Peyer's patch (tissue), 4 donors: ENCODE measurements at regions not wholly inside any gene's neighbourhood (a gene's known extent, or its start where the extent isn't known, plus 50 kb on each side); places are given as distances from the start of the nearest gene placed in this dataset.

Experiments used
- DNase-seq, 3 donors: peaks; one replicate each; pipeline ENCODE4 v3.0.0-alpha.2; 2017 to 2019
- H3K27ac ChIP-seq, 4 donors: fragments of 200-600 bp; sonication (generic); one replicate each; pipeline ENCODE4 v1.5.1; 2016 to 2019
- H3K27me3 ChIP-seq, 2 donors: fragments of 200-600 bp; sonication (generic); one replicate each; pipeline ENCODE4 v1.5.1; 2019
- H3K36me3 ChIP-seq, 3 donors: fragments of 200-600 bp; sonication (generic); one replicate each; pipeline ENCODE4 v1.5.1; 2016 to 2019
- H3K4me1 ChIP-seq, 4 donors: fragments of 200-600 bp; sonication (generic); one replicate each; pipeline ENCODE4 v1.5.1; 2016 to 2019
- H3K4me3 ChIP-seq, 4 donors: fragments of 200-600 bp; sonication (generic); 1 replicate in 3 of 4; 2 replicates in 1 of 4; pipeline ENCODE4 v1.5.1; 2016 to 2019; ENCODE audit warnings: mild to moderate bottlenecking in 1 of 4
- H3K9me3 ChIP-seq, 4 donors: fragments of 200-600 bp; sonication (generic); one replicate each; pipeline ENCODE4 v1.5.1; 2016 to 2019; ENCODE audit warnings: mild to moderate bottlenecking in 1 of 4
- POLR2A ChIP-seq, 2 donors: fragments of 450-650 bp; IDR thresholded peaks; one replicate each; pipeline ENCODE4 v1.5.1; 2017; ENCODE audit warnings: antibody characterized with exemption in 2 of 2, mild to moderate bottlenecking in 2 of 2, moderate library complexity in 2 of 2
- TF ChIP-seq, protein P1 (sequence below), 6 experiments: fragments of 450-650 bp in 4 of 6; fragments of 200-600 bp in 2 of 6; sonication (generic) in 1 of 6; IDR thresholded peaks; one replicate each; pipeline ENCODE4 v1.5.1; 2017 to 2019; ENCODE audit warnings: antibody characterized with exemption in 6 of 6, mild to moderate bottlenecking in 3 of 6, moderate library complexity in 1 of 6

DNA sequence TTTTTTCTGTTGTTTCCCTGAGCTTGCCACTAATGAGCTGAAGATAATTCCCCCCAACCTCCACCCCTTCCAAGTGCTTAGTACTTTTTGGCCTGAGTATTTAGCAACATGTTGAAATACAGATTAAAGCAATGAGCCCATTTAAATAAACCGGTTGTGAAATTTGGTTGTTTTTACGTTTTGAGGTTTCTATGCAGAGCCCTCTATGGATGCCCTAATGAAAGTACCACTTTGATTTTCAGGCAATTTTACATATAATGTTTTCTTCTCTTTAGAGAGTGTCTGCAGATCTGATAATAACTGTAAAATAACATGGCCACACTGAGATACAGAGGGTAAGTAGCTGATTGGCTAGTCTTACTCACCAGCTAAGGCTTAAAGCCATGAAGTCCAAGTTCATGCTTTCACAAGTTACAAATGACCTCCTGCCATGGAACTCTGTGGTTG lies 139.4 kb upstream of the SLC7A14 start:
- Histone ChIP-seq H3K36me3 (no peaks in the 10 kb centered on the region), H3K27ac (no peak overlapping the region), H3K4me1 (peaks cover 0 to 13% (median 0%) of the 10 kb centered on the region in 4 donors), H3K9me3 (no peaks in the 10 kb centered on the region), H3K4me3 (no peak overlapping the region), H3K27me3 (no peaks in the 10 kb centered on the region)
- DNase-seq, result no peak
- TF ChIP-seq, protein P1, sequence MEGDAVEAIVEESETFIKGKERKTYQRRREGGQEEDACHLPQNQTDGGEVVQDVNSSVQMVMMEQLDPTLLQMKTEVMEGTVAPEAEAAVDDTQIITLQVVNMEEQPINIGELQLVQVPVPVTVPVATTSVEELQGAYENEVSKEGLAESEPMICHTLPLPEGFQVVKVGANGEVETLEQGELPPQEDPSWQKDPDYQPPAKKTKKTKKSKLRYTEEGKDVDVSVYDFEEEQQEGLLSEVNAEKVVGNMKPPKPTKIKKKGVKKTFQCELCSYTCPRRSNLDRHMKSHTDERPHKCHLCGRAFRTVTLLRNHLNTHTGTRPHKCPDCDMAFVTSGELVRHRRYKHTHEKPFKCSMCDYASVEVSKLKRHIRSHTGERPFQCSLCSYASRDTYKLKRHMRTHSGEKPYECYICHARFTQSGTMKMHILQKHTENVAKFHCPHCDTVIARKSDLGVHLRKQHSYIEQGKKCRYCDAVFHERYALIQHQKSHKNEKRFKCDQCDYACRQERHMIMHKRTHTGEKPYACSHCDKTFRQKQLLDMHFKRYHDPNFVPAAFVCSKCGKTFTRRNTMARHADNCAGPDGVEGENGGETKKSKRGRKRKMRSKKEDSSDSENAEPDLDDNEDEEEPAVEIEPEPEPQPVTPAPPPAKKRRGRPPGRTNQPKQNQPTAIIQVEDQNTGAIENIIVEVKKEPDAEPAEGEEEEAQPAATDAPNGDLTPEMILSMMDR (IDR thresholded peaks at IDR 0.05), result no peak
- TF ChIP-seq POLR2A (IDR thresholded peaks at IDR 0.05), result no peak

DNA sequence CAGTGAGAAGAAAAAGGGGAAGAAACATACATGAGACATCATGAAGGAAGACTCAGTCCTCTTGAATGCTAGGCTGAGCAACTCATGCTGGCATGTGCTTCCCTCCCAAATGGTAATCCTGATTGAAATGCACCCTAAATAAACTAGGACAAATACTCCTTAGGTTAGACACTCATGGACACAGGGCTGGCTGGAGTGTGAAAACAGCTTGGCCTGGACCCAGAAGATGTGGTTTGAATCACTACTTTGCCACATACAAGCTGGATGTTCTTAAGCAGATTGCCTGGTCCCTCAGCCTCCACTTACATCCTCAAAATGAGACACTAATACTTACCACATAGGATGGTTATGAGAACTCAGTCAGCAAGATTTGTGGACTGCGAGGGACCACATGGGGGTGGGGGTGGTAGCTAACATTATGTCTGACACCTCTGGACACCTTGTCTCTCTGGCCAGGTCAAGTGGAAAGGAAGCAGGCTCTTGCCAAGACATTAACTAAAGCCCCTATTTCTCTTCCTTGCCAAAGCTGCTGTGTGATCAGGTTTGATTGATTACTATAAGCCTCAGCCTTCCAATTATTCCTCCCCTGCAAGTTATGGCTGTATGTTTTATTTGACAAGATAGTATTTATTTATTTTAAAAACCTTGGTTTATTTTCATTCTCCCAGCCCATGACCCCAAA lies 138.9 kb upstream of the SLC7A14 start:
- Histone ChIP-seq H3K4me1 (peaks cover 0 to 13% (median 0%) of the 10 kb centered on the region in 4 donors), H3K4me3 (no peak overlapping the region), H3K27ac (peak overlapping the region in 1 of 4 donors; percentile 8), H3K9me3 (no peaks in the 10 kb centered on the region), H3K36me3 (no peaks in the 10 kb centered on the region), H3K27me3 (no peaks in the 10 kb centered on the region)
- TF ChIP-seq POLR2A (IDR thresholded peaks at IDR 0.05), result no peak
- TF ChIP-seq, protein P1 (IDR thresholded peaks at IDR 0.05), result no peak
- no peak for DNase-seq

DNA sequence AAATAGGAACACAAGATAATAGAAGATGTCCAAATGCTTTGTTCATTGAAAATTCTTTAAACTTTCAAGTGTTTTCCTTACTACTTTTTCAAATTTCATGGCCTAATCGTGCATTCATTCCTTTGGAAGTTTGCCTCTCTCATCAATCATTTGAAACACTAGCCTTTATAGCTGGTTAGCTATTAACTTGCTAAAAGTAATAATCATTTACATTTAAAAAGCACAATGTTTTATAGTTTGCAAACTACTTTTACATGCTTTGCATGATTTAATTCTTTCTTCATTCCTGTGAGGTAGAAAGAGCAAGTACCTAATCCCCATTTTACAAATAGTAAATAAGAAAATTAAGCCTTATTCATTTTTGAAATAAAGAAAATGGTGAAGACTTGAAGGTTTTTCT lies 137.4 kb upstream of the SLC7A14 start:
- H3K9me3 ChIP-seq, result peaks cover 0 to 4% (median 0%) of the 10 kb centered on the region in 4 donors
- no peak overlapping the region for H3K27ac ChIP-seq
- peaks cover 0 to 13% (median 0%) of the 10 kb centered on the region in 4 donors for H3K4me1 ChIP-seq
- H3K27me3 ChIP-seq, result no peaks in the 10 kb centered on the region
- no peak for TF ChIP-seq POLR2A (IDR thresholded peaks at IDR 0.05)
- TF ChIP-seq, protein P1 (IDR thresholded peaks at IDR 0.05), result no peak
- H3K36me3 ChIP-seq, result no peaks in the 10 kb centered on the region
- no peak for DNase-seq
- no peak overlapping the region for H3K4me3 ChIP-seq

DNA sequence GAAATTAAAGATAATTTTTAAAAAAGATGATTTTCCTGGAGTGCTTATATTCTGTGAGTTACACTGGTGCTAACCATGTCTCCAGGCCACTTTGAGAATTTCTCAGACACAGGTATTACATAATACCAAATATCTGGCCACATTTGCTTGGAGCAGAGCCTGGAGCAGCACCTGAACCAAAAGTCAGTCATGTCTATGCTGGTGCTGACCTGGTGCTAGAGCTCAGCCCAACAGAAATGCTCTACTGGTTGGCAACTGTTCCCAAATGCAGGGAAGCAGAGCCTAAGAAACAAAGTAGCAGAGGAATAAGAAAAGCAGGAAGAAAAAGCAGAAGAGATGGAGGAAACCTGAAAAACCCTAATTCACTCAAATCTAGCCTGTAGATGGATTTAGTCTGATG lies 135.7 kb upstream of the SLC7A14 start:
- no peak for TF ChIP-seq POLR2A (IDR thresholded peaks at IDR 0.05)
- TF ChIP-seq, protein P1 (IDR thresholded peaks at IDR 0.05), result no peak
- Histone ChIP-seq H3K27me3 (no peaks in the 10 kb centered on the region), H3K4me3 (no peak overlapping the region), H3K27ac (no peak overlapping the region), H3K36me3 (no peaks in the 10 kb centered on the region), H3K9me3 (peaks cover 0 to 4% (median 0%) of the 10 kb centered on the region in 4 donors), H3K4me1 (peaks cover 0 to 13% (median 0%) of the 10 kb centered on the region in 4 donors)
- DNase-seq, result no peak

DNA sequence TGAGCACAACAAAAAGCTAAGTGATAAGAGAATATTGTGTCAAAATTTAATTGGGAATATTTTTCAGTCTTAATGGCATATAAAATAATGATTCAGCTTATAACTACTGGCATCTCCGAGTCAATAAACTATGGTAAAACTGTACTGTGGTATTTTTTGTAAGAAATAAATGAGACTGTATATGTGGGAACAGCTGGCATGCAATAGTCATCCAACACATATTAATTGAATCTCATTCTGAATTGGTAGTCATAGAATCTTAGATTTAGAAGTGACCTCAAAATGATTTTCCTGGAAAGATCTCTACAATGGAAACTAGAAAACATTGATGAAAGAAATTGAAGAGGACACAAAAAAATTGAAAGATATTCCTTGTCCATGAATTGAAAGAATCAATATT lies 133.4 kb upstream of the SLC7A14 start:
- Histone ChIP-seq H3K9me3 (peaks cover 0 to 4% (median 0%) of the 10 kb centered on the region in 4 donors), H3K4me1 (peaks cover 0 to 10% (median 0%) of the 10 kb centered on the region in 4 donors), H3K4me3 (no peak overlapping the region), H3K27ac (no peak overlapping the region), H3K27me3 (no peaks in the 10 kb centered on the region), H3K36me3 (no peaks in the 10 kb centered on the region)
- no peak for DNase-seq
- TF ChIP-seq POLR2A (IDR thresholded peaks at IDR 0.05), result no peak
- TF ChIP-seq, protein P1 (IDR thresholded peaks at IDR 0.05), result no peak
